Thyroid gland (tissue), 4 donors: ENCODE measurements at regions not wholly inside any gene's neighbourhood (a gene's known extent, or its start where the extent isn't known, plus 50 kb on each side); places are given as distances from the start of the nearest gene placed in this dataset.
"Not testable (repeated sequence)": the region's sequence is repeated elsewhere in the genome, so short reads cannot be mapped to it uniquely, and the experiment has no call there.

ENCODE experiments used
- DNase-seq, 2 donors: peaks; one replicate each; pipeline ENCODE4 v3.0.0-alpha.2; 2019
- H3K27ac ChIP-seq, 3 donors: fragments of 200-600 bp; sonication (generic); 1 replicate in 2 of 3; 2 replicates in 1 of 3; pipeline ENCODE4 v1.5.1; 2016 to 2019; ENCODE audit warnings: mild to moderate bottlenecking in 1 of 3, moderate library complexity in 1 of 3
- H3K27me3 ChIP-seq: fragments of 200-600 bp; sonication (generic); one replicate; pipeline ENCODE4 v1.5.1; 2019
- H3K36me3 ChIP-seq, 2 donors: fragments of 200-600 bp; sonication (generic); one replicate each; pipeline ENCODE4 v1.5.1; 2016 to 2019
- H3K4me1 ChIP-seq, 2 donors: fragments of 200-600 bp; sonication (generic); one replicate each; pipeline ENCODE4 v1.5.1; 2017 to 2019
- H3K4me3 ChIP-seq, 3 donors: fragments of 200-600 bp; sonication (generic); replicated peaks in 1 of 3; 1 replicate in 2 of 3; 2 replicates in 1 of 3; pipeline ENCODE4 v1.5.1; 2016; ENCODE audit warnings: mild to moderate bottlenecking in 1 of 3
- H3K9me3 ChIP-seq: fragments of 200-600 bp; sonication (generic); one replicate; pipeline ENCODE4 v1.5.1; 2017
- CTCF ChIP-seq, 6 experiments: fragments of 200-600 bp in 3 of 6; fragments of 450-650 bp in 3 of 6; sonication (generic) in 3 of 6; IDR thresholded peaks; one replicate each; pipeline ENCODE4 v1.5.1; 2016 to 2019; ENCODE audit warnings: antibody characterized with exemption in 6 of 6, mild to moderate bottlenecking in 2 of 6, inconsistent platforms in 1 of 6, moderate library complexity in 1 of 6
- POLR2A ChIP-seq, 2 donors: fragments of 450-650 bp; IDR thresholded peaks; one replicate each; pipeline ENCODE4 v1.6.1; 2017; ENCODE audit warnings: antibody characterized with exemption in 2 of 2, mild to moderate bottlenecking in 2 of 2, moderate library complexity in 1 of 2
- WGBS, 2 donors: methylation state at CpG; one replicate each; pipeline ENCODE4 v1.1.5; 2017; 5-methylcytosine and 5-hydroxymethylcytosine counted together
- intact Hi-C: fragments of 100-400 bp; cut with DNase I; formaldehyde crosslinking; loops from one replicate; pipeline ENCODE4 v1.15.1; 2023

GRCh38 chr1:171397851-171398469 is 84.0 kb downstream of the FMO4 start:
- intact Hi-C loops, result no loop called here
- WGBS, 2 donors, result 68 to 74% methylated on average over 5 of the region's 5 CpGs
- no peak for DNase-seq
- H3K4me3 ChIP-seq, result no peak overlapping the region
- no peak overlapping the region for H3K27ac ChIP-seq
- no peaks in the 10 kb centered on the region for H3K27me3 ChIP-seq
- TF ChIP-seq POLR2A (IDR thresholded peaks at IDR 0.05) (no peak), CTCF (IDR thresholded peaks at IDR 0.05) (no peak)
- no peaks in the 10 kb centered on the region for H3K4me1 ChIP-seq
- no peaks in the 10 kb centered on the region for H3K36me3 ChIP-seq
- no peaks in the 10 kb centered on the region for H3K9me3 ChIP-seq

- Histone ChIP-seq H3K4me3 (no peak overlapping the region), H3K4me1 (no peaks in the 10 kb centered on the region), H3K36me3 (no peaks in the 10 kb centered on the region), H3K27me3 (no peaks in the 10 kb centered on the region), H3K27ac (no peak overlapping the region), H3K9me3 (no peaks in the 10 kb centered on the region)
- DNase-seq, result no peak
- 74 to 78% methylated on average over 6 to 7 of the region's 7 CpGs for WGBS, 2 donors
- intact Hi-C loops, result no loop called here
- no peak for TF ChIP-seq CTCF (IDR thresholded peaks at IDR 0.05)
- no peak for TF ChIP-seq POLR2A (IDR thresholded peaks at IDR 0.05)
These were observed 81.9 kb upstream of the PRRC2C start for GRCh38 chr1:171403393-171403792.

GRCh38 chr1:171405391-171405714 is 80.0 kb upstream of the PRRC2C start:
- H3K9me3 ChIP-seq, result no peaks in the 10 kb centered on the region
- DNase-seq, result no peak
- no peaks in the 10 kb centered on the region for H3K36me3 ChIP-seq
- intact Hi-C loops, result no loop called here
- no peak overlapping the region for H3K27ac ChIP-seq
- 89 to 96% methylated on average over 1 of the region's 1 CpG for WGBS, 2 donors
- H3K27me3 ChIP-seq, result no peaks in the 10 kb centered on the region
- H3K4me3 ChIP-seq, result no peak overlapping the region
- no peak for TF ChIP-seq POLR2A (IDR thresholded peaks at IDR 0.05)
- H3K4me1 ChIP-seq, result no peaks in the 10 kb centered on the region

- H3K4me1 ChIP-seq, H3K27me3 ChIP-seq, H3K27ac ChIP-seq, H3K36me3 ChIP-seq, DNase-seq, H3K9me3 ChIP-seq, H3K4me3 ChIP-seq, intact Hi-C loops: not testable (repeated sequence)
- WGBS, 2 donors, result 93 to 95% methylated on average over 5 to 6 of the region's 6 CpGs
These were observed 71.8 kb upstream of the PRRC2C start for GRCh38 chr1:171413557-171413956.

GRCh38 chr1:171418546-171418945 is 66.8 kb upstream of the PRRC2C start:
- DNase-seq, result no peak
- WGBS, 2 donors, result 74 to 90% methylated on average over 3 of the region's 3 CpGs
- Histone ChIP-seq H3K9me3 (no peaks in the 10 kb centered on the region), H3K4me3 (no peak overlapping the region), H3K4me1 (no peaks in the 10 kb centered on the region), H3K27me3 (no peaks in the 10 kb centered on the region), H3K36me3 (no peaks in the 10 kb centered on the region), H3K27ac (no peak overlapping the region)
- intact Hi-C loops, result no loop called here
- TF ChIP-seq CTCF (IDR thresholded peaks at IDR 0.05), result no peak

- Histone ChIP-seq H3K27ac (no peak overlapping the region), H3K4me1 (no peaks in the 10 kb centered on the region), H3K27me3 (no peaks in the 10 kb centered on the region), H3K4me3 (no peak overlapping the region), H3K36me3 (no peaks in the 10 kb centered on the region), H3K9me3 (no peaks in the 10 kb centered on the region)
- TF ChIP-seq CTCF (IDR thresholded peaks at IDR 0.05) (no peak), POLR2A (IDR thresholded peaks at IDR 0.05) (no peak)
- intact Hi-C loops, result no loop called here
- DNase-seq, result no peak
These were observed 64.5 kb upstream of the PRRC2C start for GRCh38 chr1:171420810-171421209.
